ENCODE measurements at regions not wholly inside any gene's neighbourhood (a gene's known extent, or its start where the extent isn't known, plus 50 kb on each side); places are given as distances from the start of the nearest gene placed in this dataset.
"Not testable (repeated sequence)": the region's sequence is repeated elsewhere in the genome, so short reads cannot be mapped to it uniquely, and the experiment has no call there.

- no peak for DNase-seq (ENCODE audit: low spot score)
Observed at GRCh38 chr2:184993746-184994145, 395.4 kb downstream of the ZNF804A start.

DNA sequence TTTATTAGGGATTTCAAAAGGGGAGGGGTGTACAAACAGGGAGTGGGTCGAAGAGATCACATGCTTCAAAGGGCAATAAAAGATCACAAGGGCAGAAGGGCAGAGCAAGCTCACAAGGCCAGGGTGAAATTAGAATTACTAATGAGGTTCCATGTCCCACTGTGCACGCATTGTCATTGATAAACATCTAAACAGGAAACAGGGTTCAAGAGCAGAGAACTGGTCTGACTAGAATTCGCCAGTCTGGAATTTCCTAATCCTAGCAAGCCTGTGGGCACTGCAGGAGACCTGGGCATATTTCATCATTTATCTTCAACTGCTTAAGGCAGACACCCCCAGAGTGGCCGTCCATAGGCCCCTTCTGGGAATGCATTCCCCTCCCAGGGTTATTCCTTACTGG lies 408.2 kb downstream of the ZNF804A start:
- DNase-seq (ENCODE audit: low spot score) = no peak

- no peak for DNase-seq (ENCODE audit: low spot score)
Observed at GRCh38 chr2:185012643-185013042, 414.3 kb downstream of the ZNF804A start.

GRCh38 chr2:185014076-185014475 lies 415.7 kb downstream of the ZNF804A start:
- DNase-seq (ENCODE audit: low spot score) = no peak

GRCh38 chr2:185025891-185026290 lies 427.6 kb downstream of the ZNF804A start:
- DNase-seq (ENCODE audit: low spot score) = not testable (repeated sequence)

- no peak for DNase-seq (ENCODE audit: low spot score)
Observed at GRCh38 chr2:185035906-185036305, 437.6 kb downstream of the ZNF804A start.

DNA sequence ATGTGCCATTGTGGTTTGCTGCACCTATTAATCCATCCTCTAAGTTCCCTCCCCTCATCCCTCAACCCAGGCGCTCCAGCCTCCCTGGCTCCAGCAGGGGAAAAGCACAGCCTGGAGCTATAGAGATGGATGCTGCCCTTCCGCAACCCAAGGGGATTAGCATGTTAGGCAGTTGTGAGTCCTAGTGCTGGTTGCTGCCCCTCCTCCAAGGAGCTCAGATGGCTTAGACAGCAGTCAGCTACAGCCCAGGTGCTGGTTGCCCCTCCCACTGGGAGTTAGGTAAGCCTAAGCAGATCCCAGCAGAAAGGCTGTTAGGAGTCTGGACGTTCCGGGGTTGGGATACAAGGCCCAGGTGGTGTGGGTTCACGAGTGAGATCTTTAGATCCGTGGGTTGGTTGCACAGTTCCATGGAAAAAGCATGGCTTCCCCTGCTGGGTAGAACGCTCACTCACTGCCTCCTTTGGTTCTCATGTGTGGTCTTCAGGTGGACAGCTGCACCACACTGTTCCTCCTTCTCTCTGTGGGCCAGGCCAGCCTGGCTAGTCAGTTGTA lies 446.1 kb downstream of the ZNF804A start:
- DNase-seq (ENCODE audit: low spot score) = no peak

DNA sequence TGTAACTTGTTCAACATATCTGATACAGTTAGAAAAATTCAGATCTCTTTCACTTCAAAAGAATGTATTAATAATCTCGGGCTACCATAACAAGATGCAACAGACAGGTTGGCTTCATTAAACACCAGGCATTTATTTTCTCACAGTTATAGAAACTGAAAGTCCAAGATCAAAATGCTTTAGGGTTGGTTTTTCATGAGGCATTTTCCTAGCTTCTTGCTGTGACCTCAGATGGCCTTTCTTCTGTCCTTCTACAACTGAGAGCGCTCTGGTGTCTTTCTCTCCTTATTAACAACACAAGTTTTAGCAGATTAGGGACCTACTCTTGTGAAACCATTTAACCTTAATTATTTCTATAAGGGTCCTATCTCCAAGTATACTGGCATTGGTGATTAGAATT lies 452.5 kb downstream of the ZNF804A start:
- no peak for DNase-seq (ENCODE audit: low spot score)

DNA sequence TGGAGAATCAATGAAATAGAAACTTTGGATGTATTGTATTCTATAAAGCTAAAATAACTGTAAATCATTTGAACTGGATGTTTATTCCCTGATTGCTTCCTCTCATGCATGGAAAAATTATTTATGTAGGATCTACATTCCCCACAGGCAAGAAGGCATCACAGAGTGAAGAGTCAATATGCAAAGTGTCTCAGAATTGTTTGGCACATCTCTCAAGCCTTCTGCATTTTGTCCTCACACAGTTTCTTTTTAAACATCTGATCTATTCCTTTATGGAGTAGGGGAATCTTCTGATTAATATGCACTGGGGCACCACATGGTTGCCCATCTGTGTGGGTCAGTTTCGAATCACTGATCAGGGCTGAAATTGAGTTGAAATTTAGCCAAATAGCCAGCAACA lies 465.4 kb downstream of the ZNF804A start:
- no peak for DNase-seq (ENCODE audit: low spot score)

- DNase-seq (ENCODE audit: low spot score) = no peak
Observed at GRCh38 chr2:185066128-185066527, 467.8 kb downstream of the ZNF804A start.

- no peak for DNase-seq (ENCODE audit: low spot score)
Observed at GRCh38 chr2:185069107-185069506, 470.8 kb downstream of the ZNF804A start.

DNA sequence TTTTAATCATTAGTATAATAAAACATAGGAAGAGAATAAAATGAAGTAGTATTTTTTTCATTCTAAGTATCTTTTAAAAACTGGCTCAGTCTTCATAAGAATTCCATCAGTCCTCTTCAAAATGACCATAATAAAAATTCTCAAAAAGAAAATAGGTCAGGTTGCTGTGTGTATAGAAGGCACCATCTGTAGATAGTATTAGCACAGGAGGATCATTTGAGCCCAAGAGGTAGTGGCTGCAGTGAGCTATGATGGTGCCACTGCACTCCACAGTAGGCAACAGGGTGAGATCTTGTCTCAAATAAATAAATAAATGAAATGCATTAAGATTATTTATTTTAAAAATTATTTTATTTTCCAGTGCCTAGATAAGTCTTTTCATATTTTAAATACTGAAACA lies 475.8 kb downstream of the ZNF804A start:
- DNase-seq (ENCODE audit: low spot score) = no peak

GRCh38 chr2:185082749-185083148 lies 484.4 kb downstream of the ZNF804A start:
- no peak for DNase-seq (ENCODE audit: low spot score)

DNA sequence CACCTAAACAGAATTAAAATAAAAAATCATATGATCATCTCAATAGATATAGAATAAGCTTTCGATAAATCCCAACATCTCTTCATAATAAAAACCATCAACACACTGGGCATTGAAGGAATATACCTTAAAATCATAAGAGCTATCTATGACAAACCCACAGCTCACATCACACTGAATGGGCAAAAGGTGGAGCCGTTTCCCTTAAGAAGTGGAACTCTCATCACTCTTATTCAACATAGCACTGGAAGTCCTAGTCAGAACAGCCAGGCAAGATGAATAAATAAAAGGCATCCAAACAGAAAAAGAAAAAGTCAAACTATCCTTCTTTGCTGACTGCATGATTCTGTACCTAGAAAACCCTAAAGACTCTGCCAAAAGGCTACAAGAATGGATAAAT lies 510.3 kb downstream of the ZNF804A start:
- DNase-seq (ENCODE audit: low spot score) = no peak

GRCh38 chr2:185127412-185127811 lies 529.1 kb downstream of the ZNF804A start:
- DNase-seq (ENCODE audit: low spot score) = no peak

DNA sequence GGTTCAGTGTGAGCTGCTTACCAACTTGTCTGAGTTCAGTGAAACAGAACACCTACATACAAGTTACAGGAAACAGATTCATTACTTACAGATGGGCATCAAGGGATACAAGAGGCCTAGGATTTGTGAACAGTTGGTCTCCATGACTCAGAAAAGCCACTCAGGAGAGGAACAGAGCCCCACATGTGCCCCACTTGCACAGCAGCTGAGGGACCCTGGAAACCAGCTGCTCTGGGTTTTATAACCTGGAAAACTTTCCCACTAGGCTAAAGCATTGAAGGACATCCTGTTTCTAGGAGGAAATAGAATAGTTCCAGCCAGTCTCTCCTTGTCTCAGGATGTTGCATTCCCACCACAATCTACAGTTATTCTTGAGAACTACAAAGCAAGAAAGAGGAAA lies 530.0 kb downstream of the ZNF804A start:
- no peak for DNase-seq (ENCODE audit: low spot score)

DNA sequence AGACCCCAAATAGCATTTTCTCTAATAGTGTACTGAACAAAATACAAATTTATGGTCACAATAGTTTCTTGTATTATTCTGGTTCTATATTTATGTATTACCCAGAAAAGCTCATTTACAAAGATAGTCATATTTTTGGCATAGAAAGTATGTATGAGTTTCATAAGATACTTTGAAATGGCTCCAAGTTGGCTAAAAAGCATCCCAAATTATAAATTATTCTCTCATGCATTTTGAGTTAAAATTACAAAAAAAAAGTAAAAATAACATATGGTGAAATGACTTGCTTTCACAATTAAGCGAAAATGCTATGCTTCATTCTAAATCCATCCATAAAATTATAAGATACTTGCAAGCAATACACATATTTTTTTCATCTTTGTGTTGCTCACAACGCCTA lies 530.7 kb downstream of the ZNF804A start:
- DNase-seq (ENCODE audit: low spot score) = no peak

DNA sequence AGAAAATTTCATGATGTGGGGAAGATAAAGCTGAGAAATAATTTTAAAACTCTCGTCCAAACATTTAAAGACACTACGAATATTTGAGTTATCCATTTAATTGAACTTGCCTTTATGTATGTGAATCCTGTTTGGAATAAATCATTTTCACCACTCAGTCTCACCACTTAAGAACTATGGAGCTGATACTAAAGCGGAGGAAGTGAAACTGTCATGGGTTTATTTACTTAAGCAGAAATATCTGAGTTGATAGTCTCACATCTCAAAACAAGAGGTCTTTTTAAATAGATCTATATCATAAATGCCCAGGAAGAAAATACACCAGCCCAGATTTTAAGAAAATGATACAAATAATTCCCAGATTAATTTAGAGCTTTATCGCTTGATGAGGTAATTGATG lies 532.4 kb downstream of the ZNF804A start:
- no peak for DNase-seq (ENCODE audit: low spot score)

- no peak for DNase-seq (ENCODE audit: low spot score)
Observed at GRCh38 chr2:185132501-185133041, 534.2 kb downstream of the ZNF804A start.

GRCh38 chr2:185137700-185138099 lies 539.4 kb downstream of the ZNF804A start:
- DNase-seq (ENCODE audit: low spot score) = no peak

- DNase-seq (ENCODE audit: low spot score) = no peak
Observed at GRCh38 chr2:185142677-185143076, 544.3 kb downstream of the ZNF804A start.

DNA sequence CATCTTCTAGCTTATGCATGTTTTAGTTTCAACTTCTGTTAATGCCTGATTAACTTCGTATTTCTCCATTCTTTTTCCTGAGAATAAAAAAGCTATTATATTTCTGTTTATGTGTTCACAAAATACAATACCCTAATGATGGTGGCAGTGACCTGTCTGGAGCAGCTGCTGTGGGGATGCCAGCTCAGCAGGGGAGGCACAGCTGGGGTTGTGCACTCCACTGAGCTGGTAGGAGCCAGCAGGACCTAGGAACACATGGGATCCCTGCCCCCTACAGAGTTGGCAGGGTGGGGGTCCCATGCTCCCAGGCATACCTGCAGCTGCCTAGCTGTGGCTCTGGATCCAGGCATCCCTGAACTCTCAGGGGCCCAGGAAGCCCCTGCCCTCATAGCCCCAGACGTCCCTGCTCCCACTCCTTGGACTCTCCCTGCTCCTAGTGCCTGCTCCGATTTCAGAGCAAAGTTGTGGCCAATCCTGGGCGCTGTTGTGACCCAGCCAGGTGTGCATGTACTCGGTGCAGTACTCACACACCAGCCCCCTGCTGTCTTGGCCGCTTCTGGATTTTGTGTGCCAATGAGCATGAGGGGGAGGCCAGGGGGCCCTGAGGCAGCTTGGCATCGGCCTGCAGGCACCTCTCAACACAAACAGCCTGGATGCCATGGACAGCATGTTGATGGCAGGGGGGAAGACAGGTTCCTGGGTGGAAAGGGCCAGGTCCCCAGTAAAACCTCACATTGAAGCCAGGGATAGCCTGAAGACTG lies 546.0 kb downstream of the ZNF804A start:
- no peak for DNase-seq (ENCODE audit: low spot score)

GRCh38 chr2:185145316-185146121 lies 547.2 kb downstream of the ZNF804A start:
- DNase-seq (ENCODE audit: low spot score) = no peak

Data from mucosa of gallbladder (tissue), 1 donor.